Activated T-cell treated with anti-CD3 and anti-CD28 coated beads, Interleukin-2, amount 50 U/mL, for 4 hours (primary cell): ENCODE measurements at regions not wholly inside any gene's neighbourhood (a gene's known extent, or its start where the extent isn't known, plus 50 kb on each side); places are given as distances from the start of the nearest gene placed in this dataset.

ENCODE experiments used
- ATAC-seq, 2 donors: fragments of 200-7000 bp; cut with Tn5 transposase; one replicate each; pipeline ENCODE4 v1.10.0; 2021
- DNase-seq: peaks from one replicate; pipeline ENCODE4 v3.0.0-alpha.2; 2020
- H3K27me3 Mint-ChIP-seq: one replicate; pipeline ENCODE4 v1.8.0; 2021; ENCODE audit warnings: low read depth, mixed read lengths
- H3K36me3 Mint-ChIP-seq: one replicate; pipeline ENCODE4 v1.8.0; 2022; ENCODE audit warnings: mixed read lengths; ENCODE audit not compliant: insufficient read depth
- H3K4me1 Mint-ChIP-seq: one replicate; pipeline ENCODE4 v1.8.0; 2021; ENCODE audit warnings: low read depth, mixed read lengths
- H3K4me3 Mint-ChIP-seq: one replicate; pipeline ENCODE4 v1.8.0; 2021; ENCODE audit warnings: mild to moderate bottlenecking, moderate library complexity, mixed read lengths
- H3K9me3 Mint-ChIP-seq: one replicate; pipeline ENCODE4 v1.8.0; 2021; ENCODE audit warnings: mixed read lengths

DNA sequence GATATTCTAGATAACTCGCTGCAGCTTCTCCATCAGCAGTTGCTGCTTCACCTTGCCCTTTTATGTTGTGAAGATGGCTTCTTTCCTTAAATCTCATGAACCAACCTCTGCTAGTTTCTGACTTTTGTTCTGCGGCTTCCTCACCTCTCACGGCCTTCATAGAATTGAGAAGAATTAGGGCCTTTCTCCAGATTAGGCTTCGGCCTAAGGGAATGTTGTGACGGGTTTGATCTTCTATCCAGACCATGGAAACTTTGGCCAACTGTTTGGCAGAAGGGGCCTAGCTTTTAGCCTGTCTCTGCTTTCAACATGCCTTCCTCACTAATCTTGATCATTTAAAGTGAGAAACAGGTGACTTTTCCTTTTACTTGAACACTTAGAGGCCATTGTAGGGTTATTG, 199.9 kb downstream of the CYP26B1 start:
- Mint-ChIP-seq H3K36me3 (no peaks in the 10 kb centered on the region), H3K9me3 (no peaks in the 10 kb centered on the region), H3K4me1 (no peaks in the 10 kb centered on the region), H3K27me3 (no peaks in the 10 kb centered on the region), H3K4me3 (no peak overlapping the region)
- ATAC-seq, result no peak
- no peak for DNase-seq

- ATAC-seq (no peak), DNase-seq (no peak)
- H3K4me1 Mint-ChIP-seq, result no peaks in the 10 kb centered on the region
- no peaks in the 10 kb centered on the region for H3K36me3 Mint-ChIP-seq
- H3K27me3 Mint-ChIP-seq, result no peaks in the 10 kb centered on the region
- H3K4me3 Mint-ChIP-seq, result no peak overlapping the region
- no peaks in the 10 kb centered on the region for H3K9me3 Mint-ChIP-seq
Observed at GRCh38 chr2:71945603-71945959, 202.1 kb downstream of the CYP26B1 start.

DNA sequence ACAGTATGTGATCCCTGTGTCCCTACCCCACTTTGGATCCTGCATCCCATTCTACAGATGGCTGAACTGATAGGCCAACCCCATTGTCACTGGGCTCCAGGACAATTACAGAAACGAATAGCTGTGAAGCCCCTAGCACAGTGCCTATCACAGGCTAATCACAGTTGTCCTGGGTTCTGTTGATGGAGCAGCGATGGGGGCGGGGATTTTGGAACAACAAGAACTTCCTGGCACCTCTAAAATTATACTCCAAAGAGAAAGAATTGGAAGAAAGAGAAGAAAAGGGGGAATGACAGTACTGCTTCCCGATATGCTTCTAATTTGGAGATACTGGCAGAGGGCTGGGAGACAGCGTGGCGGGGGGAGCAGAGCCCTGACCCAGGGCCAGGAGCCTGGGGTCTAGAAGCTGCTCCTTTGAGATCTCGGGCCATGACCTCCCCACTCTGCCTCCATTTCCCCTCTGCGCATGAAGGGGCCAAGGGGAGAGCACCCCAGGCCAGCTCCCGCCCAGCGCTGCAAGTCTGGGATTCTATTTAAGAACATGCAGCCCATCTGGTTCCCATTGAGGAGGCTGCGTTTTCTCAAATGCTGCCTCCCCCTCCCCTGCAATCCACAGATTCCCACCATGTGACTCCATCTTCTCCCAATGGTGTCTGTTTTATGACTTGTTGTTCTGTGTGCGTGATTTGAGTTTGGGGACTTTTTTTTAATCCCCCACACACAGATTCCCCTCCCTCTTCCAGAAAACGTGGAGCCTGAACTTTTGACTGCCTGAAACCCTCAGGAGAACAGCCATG, 202.7 kb downstream of the CYP26B1 start:
- H3K4me3 Mint-ChIP-seq, result no peak overlapping the region
- no peaks in the 10 kb centered on the region for H3K4me1 Mint-ChIP-seq
- no peaks in the 10 kb centered on the region for H3K27me3 Mint-ChIP-seq
- ATAC-seq (no peak), DNase-seq (no peak)
- no peaks in the 10 kb centered on the region for H3K36me3 Mint-ChIP-seq
- no peaks in the 10 kb centered on the region for H3K9me3 Mint-ChIP-seq

- H3K27me3 Mint-ChIP-seq, result no peaks in the 10 kb centered on the region
- H3K9me3 Mint-ChIP-seq, result no peaks in the 10 kb centered on the region
- no peak for DNase-seq
- H3K4me1 Mint-ChIP-seq, result no peaks in the 10 kb centered on the region
- H3K36me3 Mint-ChIP-seq, result no peaks in the 10 kb centered on the region
- ATAC-seq, result no peak
- no peak overlapping the region for H3K4me3 Mint-ChIP-seq
Observed at GRCh38 chr2:71944183-71944550, 203.5 kb downstream of the CYP26B1 start.

DNA sequence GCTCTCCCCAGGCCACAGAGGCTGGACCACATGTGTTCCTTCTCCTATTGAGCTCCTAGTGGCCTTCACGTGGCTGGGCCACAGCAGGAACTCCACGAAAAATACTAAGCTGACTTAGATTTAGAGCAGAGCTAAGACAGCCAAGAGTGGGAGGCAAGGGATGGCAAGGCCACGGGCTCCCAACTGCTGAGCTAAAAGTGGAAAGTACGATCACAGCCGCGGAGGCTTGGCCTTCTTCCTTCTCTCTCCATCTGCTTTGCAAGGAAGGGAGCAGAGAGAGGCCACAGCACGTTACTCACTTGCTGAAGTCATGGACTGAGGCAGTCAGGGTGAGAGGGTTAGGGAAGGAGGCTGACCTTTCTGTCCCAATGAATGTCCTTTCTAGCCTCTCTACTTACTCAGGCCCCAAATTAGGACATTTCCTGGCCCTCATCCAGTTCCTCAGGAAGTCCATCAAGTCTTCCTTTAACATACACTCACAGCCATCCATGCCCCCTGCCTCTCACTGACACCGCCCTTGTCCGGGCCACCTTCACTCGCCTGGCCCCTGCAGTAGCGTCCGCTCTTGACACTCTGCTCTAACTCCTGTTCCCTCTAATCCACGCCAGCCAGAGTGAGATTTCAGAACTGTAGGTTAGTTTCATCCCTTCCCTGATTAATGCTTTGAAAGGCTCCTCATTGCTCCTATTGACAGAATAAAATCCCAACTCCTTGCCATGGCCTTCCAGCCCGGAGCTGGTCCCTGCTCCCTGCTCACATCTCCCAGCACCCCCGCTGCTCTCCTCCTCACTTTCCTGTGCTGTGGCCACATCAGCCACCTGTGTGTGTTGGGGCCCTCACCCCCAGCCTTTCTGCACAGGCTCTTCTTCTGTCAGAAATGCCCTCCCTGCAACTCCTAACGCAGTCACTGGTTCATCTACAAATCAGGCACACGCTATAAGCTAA, 204.2 kb downstream of the CYP26B1 start:
- ATAC-seq, result no peak
- no peaks in the 10 kb centered on the region for H3K9me3 Mint-ChIP-seq
- no peak overlapping the region for H3K4me3 Mint-ChIP-seq
- no peaks in the 10 kb centered on the region for H3K36me3 Mint-ChIP-seq
- no peaks in the 10 kb centered on the region for H3K27me3 Mint-ChIP-seq
- no peaks in the 10 kb centered on the region for H3K4me1 Mint-ChIP-seq
- no peak for DNase-seq

DNA sequence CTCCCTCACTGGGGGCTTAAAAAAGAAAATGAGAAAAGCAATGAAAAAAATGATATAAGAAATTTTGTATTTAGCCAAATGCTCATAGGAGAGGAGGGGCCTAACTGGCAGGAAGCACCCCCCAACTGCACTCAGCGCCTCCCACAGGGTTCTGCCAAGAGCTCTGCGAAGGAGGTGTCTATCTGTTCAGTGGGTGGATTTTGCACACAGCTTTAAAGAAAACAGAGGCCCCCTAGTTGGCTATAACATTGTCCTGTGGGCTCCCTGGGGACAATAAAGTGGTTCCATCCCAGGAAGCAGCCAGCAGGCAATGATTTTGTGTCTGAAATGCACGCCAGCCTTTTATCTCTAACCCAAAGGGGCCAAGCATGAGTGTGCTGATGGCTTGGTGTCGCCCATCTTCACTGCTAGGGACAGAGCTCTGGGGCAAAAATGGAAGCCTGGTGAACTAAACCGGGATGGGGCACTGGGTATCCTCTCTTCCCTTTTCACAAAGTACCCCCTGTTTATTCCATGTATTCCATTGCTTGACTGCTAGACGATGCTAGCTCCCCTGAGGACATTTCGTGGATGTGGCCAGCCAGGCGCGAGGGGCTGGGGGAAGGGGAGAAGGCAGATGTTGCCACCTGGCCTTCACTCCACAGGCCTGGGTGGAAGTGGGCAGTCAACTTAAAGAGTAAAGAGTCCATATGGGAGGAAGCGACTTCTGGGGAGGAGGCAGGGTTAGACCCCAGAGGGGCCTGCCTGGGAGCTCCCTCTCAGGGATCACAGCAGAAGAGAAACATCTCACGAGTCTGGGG, 205.7 kb downstream of the CYP26B1 start:
- no peaks in the 10 kb centered on the region for H3K9me3 Mint-ChIP-seq

DNA sequence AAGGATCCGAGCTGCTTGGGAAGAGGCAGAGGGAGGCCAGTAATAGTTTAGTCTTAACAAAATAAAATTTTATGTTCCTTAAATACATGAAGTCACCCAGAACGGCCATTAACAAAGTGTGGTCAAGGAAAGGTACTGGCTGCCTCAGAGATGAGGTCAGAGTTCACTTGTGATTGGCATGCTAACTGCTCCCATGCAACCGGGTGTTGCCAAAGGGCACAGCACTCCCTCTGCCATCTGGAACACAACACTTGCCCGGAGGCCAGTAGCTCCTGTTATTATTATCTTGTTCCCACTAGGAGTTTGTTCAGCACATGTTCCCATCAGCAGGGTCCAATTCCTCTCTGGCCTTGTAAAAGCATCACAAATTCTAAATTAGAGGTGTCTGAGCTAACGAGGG, 207.0 kb downstream of the CYP26B1 start:
- no peak for ATAC-seq
- H3K4me3 Mint-ChIP-seq, result no peak overlapping the region
- no peaks in the 10 kb centered on the region for H3K36me3 Mint-ChIP-seq
- no peaks in the 10 kb centered on the region for H3K9me3 Mint-ChIP-seq
- no peaks in the 10 kb centered on the region for H3K27me3 Mint-ChIP-seq
- H3K4me1 Mint-ChIP-seq, result no peaks in the 10 kb centered on the region
- no peak for DNase-seq

More for the DNA sequence above, 205.7 kb downstream of the CYP26B1 start:
- Mint-ChIP-seq H3K36me3 (no peaks in the 10 kb centered on the region), H3K4me1 (no peaks in the 10 kb centered on the region), H3K4me3 (no peak overlapping the region), H3K27me3 (no peaks in the 10 kb centered on the region)
- DNase-seq (no peak), ATAC-seq (no peak)

DNA sequence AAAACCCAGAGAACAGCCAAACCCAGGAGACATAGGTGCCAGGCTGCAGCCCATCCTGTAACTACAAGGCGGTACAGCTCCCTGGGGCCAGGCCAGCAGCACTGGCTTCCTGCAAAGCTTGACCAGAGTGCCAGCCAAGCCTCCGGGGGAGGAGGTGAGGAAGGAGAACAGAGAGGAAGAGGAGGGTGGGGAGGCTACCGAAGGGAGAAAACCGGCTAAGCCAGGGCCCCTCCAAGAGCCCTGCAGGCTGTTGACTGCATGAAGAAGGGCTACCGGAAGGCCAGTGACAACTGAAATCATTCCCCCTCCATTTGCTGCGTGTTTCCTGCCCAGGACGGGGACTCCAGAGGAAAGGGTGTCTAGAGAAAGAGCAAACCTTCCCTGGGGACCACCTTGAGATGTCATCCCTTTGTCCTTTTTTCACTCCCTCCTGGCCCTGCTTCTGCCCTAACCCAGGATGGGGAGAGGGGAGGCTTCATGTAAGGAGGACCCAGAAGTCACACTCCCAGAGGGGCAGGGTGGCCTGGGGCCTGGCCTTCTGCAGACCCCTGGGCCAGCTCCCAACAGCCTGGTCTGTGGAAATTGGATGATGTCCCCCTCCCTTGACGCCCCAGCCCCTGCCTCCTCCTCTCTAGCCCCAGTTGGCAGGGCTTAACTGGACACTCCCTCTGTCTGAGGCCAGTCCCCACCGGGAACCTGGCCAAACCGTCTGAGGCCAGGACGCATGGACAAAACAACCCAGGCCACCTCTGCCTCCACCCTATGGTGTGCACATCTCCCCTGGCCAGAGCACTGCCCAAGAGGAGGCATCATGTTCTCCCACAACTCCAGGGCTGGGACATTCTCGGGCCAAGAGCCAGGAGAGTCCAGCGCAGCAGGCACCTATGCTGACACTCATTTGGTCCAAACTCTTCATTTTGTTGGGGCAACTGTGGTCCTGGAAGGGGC, 207.8 kb downstream of the CYP26B1 start:
- Mint-ChIP-seq H3K36me3 (no peaks in the 10 kb centered on the region), H3K27me3 (no peaks in the 10 kb centered on the region), H3K4me1 (no peaks in the 10 kb centered on the region), H3K9me3 (no peaks in the 10 kb centered on the region), H3K4me3 (no peak overlapping the region)
- ATAC-seq (no peak), DNase-seq (no peak)

DNA sequence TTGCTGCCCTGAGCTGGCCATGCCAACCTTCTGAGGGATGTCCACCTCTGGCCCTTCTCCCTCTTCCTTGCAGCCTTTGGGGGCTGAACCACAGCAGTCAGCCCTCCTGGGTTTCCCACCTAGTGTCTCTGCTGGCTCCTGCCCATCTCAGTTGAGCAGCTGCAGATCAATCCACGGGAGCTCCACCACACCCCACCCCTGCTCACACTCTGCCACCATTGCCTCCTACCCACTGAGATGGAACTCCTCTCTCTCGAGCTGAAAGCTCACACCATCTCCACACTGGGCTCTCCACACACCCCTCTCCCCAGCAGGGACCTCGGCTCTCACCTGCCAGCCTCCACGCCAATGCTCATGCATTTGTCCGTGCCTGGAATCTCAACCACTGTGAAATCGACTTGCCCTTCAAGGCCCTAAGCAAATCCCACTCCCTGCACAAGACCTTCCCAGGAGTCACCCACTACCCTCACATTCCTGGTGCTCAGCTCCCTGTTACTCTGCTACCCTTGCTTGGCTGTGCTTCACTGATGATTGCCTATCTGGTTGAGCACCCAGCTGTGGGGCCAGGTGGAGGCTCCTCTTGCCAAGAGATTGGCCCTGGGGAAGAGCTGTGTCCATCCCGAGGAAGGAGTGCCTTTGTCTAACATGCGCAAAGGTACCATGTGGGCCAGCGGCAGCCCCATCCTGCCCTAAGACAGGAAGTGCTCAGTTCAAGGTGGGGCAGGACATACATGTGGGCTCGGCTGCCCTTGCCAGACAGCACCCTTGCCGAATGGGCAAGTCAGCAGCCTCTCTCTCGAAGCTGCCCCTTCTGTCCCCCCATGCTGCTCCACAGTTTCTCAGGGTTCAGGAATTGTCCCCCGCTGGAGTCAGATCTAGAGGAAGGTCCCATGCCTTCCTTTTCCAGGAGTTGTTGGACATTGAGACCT, 208.7 kb downstream of the CYP26B1 start:
- no peaks in the 10 kb centered on the region for H3K27me3 Mint-ChIP-seq
- H3K4me3 Mint-ChIP-seq, result no peak overlapping the region
- no peak for DNase-seq
- no peaks in the 10 kb centered on the region for H3K36me3 Mint-ChIP-seq
- no peaks in the 10 kb centered on the region for H3K4me1 Mint-ChIP-seq
- no peak for ATAC-seq
- no peaks in the 10 kb centered on the region for H3K9me3 Mint-ChIP-seq

- Mint-ChIP-seq H3K27me3 (peaks cover 3% of the 10 kb centered on the region), H3K4me1 (no peaks in the 10 kb centered on the region)
Observed at GRCh38 chr2:71938108-71938507, 209.6 kb downstream of the CYP26B1 start.

GRCh38 chr2:71937396-71937795, 210.3 kb downstream of the CYP26B1 start:
- Mint-ChIP-seq H3K4me1 (no peaks in the 10 kb centered on the region), H3K36me3 (no peaks in the 10 kb centered on the region), H3K4me3 (no peak overlapping the region), H3K9me3 (no peaks in the 10 kb centered on the region), H3K27me3 (peaks cover 3% of the 10 kb centered on the region)
- ATAC-seq (no peak), DNase-seq (no peak)

More at GRCh38 chr2:71938108-71938507, 209.6 kb downstream of the CYP26B1 start:
- no peaks in the 10 kb centered on the region for H3K36me3 Mint-ChIP-seq
- DNase-seq, result no peak
- no peaks in the 10 kb centered on the region for H3K9me3 Mint-ChIP-seq
- no peak overlapping the region for H3K4me3 Mint-ChIP-seq
- no peak for ATAC-seq

GRCh38 chr2:71936076-71937030, 211.3 kb downstream of the CYP26B1 start:
- Mint-ChIP-seq H3K9me3 (no peaks in the 10 kb centered on the region), H3K4me1 (no peaks in the 10 kb centered on the region), H3K4me3 (no peak overlapping the region), H3K36me3 (no peaks in the 10 kb centered on the region), H3K27me3 (peaks cover 3% of the 10 kb centered on the region)
- ATAC-seq (no peak), DNase-seq (no peak)
